ENCODE measurements at regions not wholly inside any gene's neighbourhood (a gene's known extent, or its start where the extent isn't known, plus 50 kb on each side); places are given as distances from the start of the nearest gene placed in this dataset.

DNA sequence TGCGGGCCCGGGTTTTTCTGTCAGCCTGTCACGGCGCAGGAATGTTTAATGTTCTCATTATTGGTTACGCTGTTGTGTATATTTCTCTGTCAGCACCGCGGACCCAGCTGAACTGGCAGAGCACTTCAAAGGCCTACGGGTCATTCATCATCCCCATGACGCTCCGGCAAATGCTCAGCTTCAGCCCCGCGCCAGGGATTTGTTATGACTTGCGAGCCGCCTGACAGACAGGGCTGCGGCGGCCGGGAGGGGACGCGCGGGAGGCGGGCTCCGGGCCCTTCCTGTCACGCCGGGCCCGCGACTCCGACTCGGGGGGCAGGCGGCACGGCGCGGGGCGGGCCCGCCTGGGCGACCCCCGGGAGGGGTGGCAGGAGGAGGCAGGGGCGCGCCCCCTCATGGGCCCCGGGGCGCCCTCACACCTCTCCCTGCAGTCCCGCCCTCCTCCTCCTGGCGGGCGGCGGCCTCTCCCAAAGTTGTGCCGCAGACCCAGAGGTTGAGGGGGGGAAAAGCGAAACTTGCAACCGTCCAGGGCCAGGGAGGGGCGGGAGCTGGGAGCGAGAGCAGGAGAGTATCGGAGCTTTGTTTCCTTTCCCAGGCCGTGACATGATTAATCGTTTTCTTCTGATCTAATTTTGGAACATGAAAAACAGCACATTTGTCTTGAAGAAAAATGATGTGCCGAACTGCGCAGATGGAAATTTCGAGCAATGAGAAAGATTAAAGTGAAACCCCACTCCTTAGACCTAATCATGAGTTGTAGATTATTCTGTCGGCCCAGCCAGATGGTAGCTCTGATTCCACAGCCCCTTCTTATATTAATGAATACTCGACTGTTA is 59.3 kb upstream of the COMTD1 start:
- no peak overlapping the region for H3K27ac Mint-ChIP-seq (ENCODE audit: unreplicated experiment)
- Histone ChIP-seq H3K4me3 (ENCODE audit: low read depth, low read length) (peak overlapping the region; percentile 48), H3K36me3 (ENCODE audit: control insufficient read depth, insufficient read depth, low read length) (no peaks in the 10 kb centered on the region), H3K9me3 (no peaks in the 10 kb centered on the region), H3K27me3 (replicated peaks; ENCODE audit: control insufficient read depth, insufficient read depth, low read length) (no peaks in the 10 kb centered on the region), H3K4me1 (peaks cover 6% of the 10 kb centered on the region; the same call in 1 of the 2 replicates)
- ChIA-PET POLR2A (interaction anchor here (0.5 to 0.7 kb wide), 2 partner anchors 58 to 62 kb away, joined by 3 to 4 read pairs; no protein-coding TSS in a partner anchor), CTCF (interaction anchor here (0.5 to 0.7 kb wide), 2 partner anchors 59 to 741 kb away, joined by 3 to 4 read pairs; partner anchors contain the start of gene COMTD1)
- H3K4me1 Mint-ChIP-seq (ENCODE audit: low read depth, unreplicated experiment): no peaks in the 10 kb centered on the region
- no peaks in the 10 kb centered on the region for H3K27me3 Mint-ChIP-seq (ENCODE audit: insufficient read depth, unreplicated experiment)
- no peak overlapping the region for H3K4me3 Mint-ChIP-seq (ENCODE audit: unreplicated experiment)
- no peaks in the 10 kb centered on the region for H3K9me3 Mint-ChIP-seq (ENCODE audit: unreplicated experiment)
- TF ChIP-seq, protein P1, sequence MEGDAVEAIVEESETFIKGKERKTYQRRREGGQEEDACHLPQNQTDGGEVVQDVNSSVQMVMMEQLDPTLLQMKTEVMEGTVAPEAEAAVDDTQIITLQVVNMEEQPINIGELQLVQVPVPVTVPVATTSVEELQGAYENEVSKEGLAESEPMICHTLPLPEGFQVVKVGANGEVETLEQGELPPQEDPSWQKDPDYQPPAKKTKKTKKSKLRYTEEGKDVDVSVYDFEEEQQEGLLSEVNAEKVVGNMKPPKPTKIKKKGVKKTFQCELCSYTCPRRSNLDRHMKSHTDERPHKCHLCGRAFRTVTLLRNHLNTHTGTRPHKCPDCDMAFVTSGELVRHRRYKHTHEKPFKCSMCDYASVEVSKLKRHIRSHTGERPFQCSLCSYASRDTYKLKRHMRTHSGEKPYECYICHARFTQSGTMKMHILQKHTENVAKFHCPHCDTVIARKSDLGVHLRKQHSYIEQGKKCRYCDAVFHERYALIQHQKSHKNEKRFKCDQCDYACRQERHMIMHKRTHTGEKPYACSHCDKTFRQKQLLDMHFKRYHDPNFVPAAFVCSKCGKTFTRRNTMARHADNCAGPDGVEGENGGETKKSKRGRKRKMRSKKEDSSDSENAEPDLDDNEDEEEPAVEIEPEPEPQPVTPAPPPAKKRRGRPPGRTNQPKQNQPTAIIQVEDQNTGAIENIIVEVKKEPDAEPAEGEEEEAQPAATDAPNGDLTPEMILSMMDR (IDR thresholded peaks at IDR 0.05; ENCODE audit: insufficient read depth in 1 of 2, low read depth in 1 of 2, low read length in 1 of 2, severe bottlenecking in 1 of 2, unreplicated experiment in 1 of 2): peak; percentile 23 to 53
- BruUV-seq (replicated peaks): no TSS peak
- no peaks in the 10 kb centered on the region for H3K36me3 Mint-ChIP-seq (ENCODE audit: insufficient read depth, unreplicated experiment)
- peak; percentile 84 for DNase-seq
- intact Hi-C loops (cut with micrococcal nuclease; ENCODE audit: unreplicated experiment): no loop called here

- no peaks in the 10 kb centered on the region for H3K9me3 Mint-ChIP-seq (ENCODE audit: unreplicated experiment)
- H3K4me3 Mint-ChIP-seq (ENCODE audit: unreplicated experiment): no peak overlapping the region
These were observed 58.7 kb upstream of the COMTD1 start for GRCh38 chr10:75294518-75294865.

GRCh38 chr10:75294031-75294437 is 58.3 kb upstream of the COMTD1 start:
- Mint-ChIP-seq H3K27ac (ENCODE audit: unreplicated experiment) (no peak overlapping the region), H3K4me3 (ENCODE audit: unreplicated experiment) (no peak overlapping the region), H3K36me3 (ENCODE audit: insufficient read depth, unreplicated experiment) (no peaks in the 10 kb centered on the region), H3K4me1 (ENCODE audit: low read depth, unreplicated experiment) (no peaks in the 10 kb centered on the region), H3K27me3 (ENCODE audit: insufficient read depth, unreplicated experiment) (no peaks in the 10 kb centered on the region), H3K9me3 (ENCODE audit: unreplicated experiment) (no peaks in the 10 kb centered on the region)
- Histone ChIP-seq H3K36me3 (ENCODE audit: control insufficient read depth, insufficient read depth, low read length) (no peaks in the 10 kb centered on the region), H3K27me3 (replicated peaks; ENCODE audit: control insufficient read depth, insufficient read depth, low read length) (no peaks in the 10 kb centered on the region), H3K4me3 (ENCODE audit: low read depth, low read length) (no peak overlapping the region), H3K9me3 (no peaks in the 10 kb centered on the region), H3K4me1 (peaks cover 6% of the 10 kb centered on the region; the same call in 1 of the 2 replicates)
- DNase-seq: no peak
- BruUV-seq (replicated peaks): no TSS peak
- CTCF ChIA-PET: no interaction called here
- intact Hi-C loops (cut with micrococcal nuclease; ENCODE audit: unreplicated experiment): no loop called here
- TF ChIP-seq, protein P1 (IDR thresholded peaks at IDR 0.05; ENCODE audit: insufficient read depth in 1 of 2, low read depth in 1 of 2, low read length in 1 of 2, severe bottlenecking in 1 of 2, unreplicated experiment in 1 of 2): no peak
- POLR2A ChIA-PET: no interaction called here

More at GRCh38 chr10:75294518-75294865, 58.7 kb upstream of the COMTD1 start:
- H3K4me1 Mint-ChIP-seq (ENCODE audit: low read depth, unreplicated experiment): no peaks in the 10 kb centered on the region
- ChIA-PET POLR2A (interaction anchor here (0.5 to 0.7 kb wide), 2 partner anchors 58 to 62 kb away, joined by 3 to 4 read pairs; no protein-coding TSS in a partner anchor), CTCF (interaction anchor here (0.7 kb wide), 1 partner anchor 59 kb away, joined by 3 read pairs; the partner anchor contains the start of gene COMTD1)
- TF ChIP-seq, protein P1 (IDR thresholded peaks at IDR 0.05; ENCODE audit: insufficient read depth in 1 of 2, low read depth in 1 of 2, low read length in 1 of 2, severe bottlenecking in 1 of 2, unreplicated experiment in 1 of 2): no peak
- peak; percentile 48 to 61 for DNase-seq
- Histone ChIP-seq H3K36me3 (ENCODE audit: control insufficient read depth, insufficient read depth, low read length) (no peaks in the 10 kb centered on the region), H3K27me3 (replicated peaks; ENCODE audit: control insufficient read depth, insufficient read depth, low read length) (no peaks in the 10 kb centered on the region), H3K4me1 (peaks cover 6% of the 10 kb centered on the region; the same call in 1 of the 2 replicates), H3K4me3 (ENCODE audit: low read depth, low read length) (peak overlapping the region; percentile 48), H3K9me3 (no peaks in the 10 kb centered on the region)
- H3K27ac Mint-ChIP-seq (ENCODE audit: unreplicated experiment): no peak overlapping the region
- no peaks in the 10 kb centered on the region for H3K36me3 Mint-ChIP-seq (ENCODE audit: insufficient read depth, unreplicated experiment)
- intact Hi-C loops (cut with micrococcal nuclease; ENCODE audit: unreplicated experiment): no loop called here
- H3K27me3 Mint-ChIP-seq (ENCODE audit: insufficient read depth, unreplicated experiment): no peaks in the 10 kb centered on the region
- no TSS peak for BruUV-seq (replicated peaks)
